ENCODE measurements at regions not wholly inside any gene's neighbourhood (a gene's known extent, or its start where the extent isn't known, plus 50 kb on each side); places are given as distances from the start of the nearest gene placed in this dataset.
"Not testable (repeated sequence)": the region's sequence is repeated elsewhere in the genome, so short reads cannot be mapped to it uniquely, and the experiment has no call there.

- H3K36me3 ChIP-seq (ENCODE audit: insufficient read depth, insufficient read length, low read length) = no peaks in the 10 kb centered on the region
- H3K9me3 ChIP-seq (ENCODE audit: insufficient read depth, low read length) = no peaks in the 10 kb centered on the region
- H3K4me3 ChIP-seq (ENCODE audit: insufficient read length, low read depth) = no peak overlapping the region
- DNase-seq (ENCODE audit: low read depth, low spot score) = no peak
- no peaks in the 10 kb centered on the region for H3K4me1 ChIP-seq (ENCODE audit: insufficient read depth, insufficient read length)
- H3K9ac ChIP-seq (ENCODE audit: insufficient read length, low read depth) = no peak overlapping the region
- H3K27me3 ChIP-seq (ENCODE audit: insufficient read depth, insufficient read length) = no peaks in the 10 kb centered on the region
- no peak for TF ChIP-seq YY1 (IDR thresholded peaks at IDR 0.05; ENCODE audit: insufficient read depth, insufficient read length)
- no peak for TF ChIP-seq SUZ12 (IDR thresholded peaks at IDR 0.05; ENCODE audit: extremely low read depth, insufficient read depth, insufficient read length)
- no peak for TF ChIP-seq ZNF274 (IDR thresholded peaks at IDR 0.05; ENCODE audit: low read depth, low read length)
Observed at GRCh38 chr3:104916971-104917370, 449.7 kb upstream of the ALCAM start.

GRCh38 chr3:104920512-104920911, 446.2 kb upstream of the ALCAM start:
- Histone ChIP-seq H3K27me3 (ENCODE audit: insufficient read depth, insufficient read length) (no peaks in the 10 kb centered on the region), H3K4me1 (ENCODE audit: insufficient read depth, insufficient read length) (no peaks in the 10 kb centered on the region), H3K36me3 (ENCODE audit: insufficient read depth, insufficient read length, low read length) (no peaks in the 10 kb centered on the region), H3K9ac (ENCODE audit: insufficient read length, low read depth) (no peak overlapping the region), H3K9me3 (ENCODE audit: insufficient read depth, low read length) (no peaks in the 10 kb centered on the region), H3K4me3 (ENCODE audit: insufficient read length, low read depth) (no peak overlapping the region)
- TF ChIP-seq SUZ12 (IDR thresholded peaks at IDR 0.05; ENCODE audit: extremely low read depth, insufficient read depth, insufficient read length) (no peak), ZNF274 (IDR thresholded peaks at IDR 0.05; ENCODE audit: low read depth, low read length) (no peak), YY1 (IDR thresholded peaks at IDR 0.05; ENCODE audit: insufficient read depth, insufficient read length) (no peak)
- DNase-seq (ENCODE audit: low read depth, low spot score) = no peak

GRCh38 chr3:104933972-104934371, 432.7 kb upstream of the ALCAM start:
- Histone ChIP-seq H3K4me3 (ENCODE audit: insufficient read length, low read depth) (no peak overlapping the region), H3K27me3 (ENCODE audit: insufficient read depth, insufficient read length) (no peaks in the 10 kb centered on the region), H3K9ac (ENCODE audit: insufficient read length, low read depth) (no peak overlapping the region), H3K4me1 (ENCODE audit: insufficient read depth, insufficient read length) (no peaks in the 10 kb centered on the region), H3K36me3 (ENCODE audit: insufficient read depth, insufficient read length, low read length) (no peaks in the 10 kb centered on the region), H3K9me3 (ENCODE audit: insufficient read depth, low read length) (no peaks in the 10 kb centered on the region)
- TF ChIP-seq ZNF274 (IDR thresholded peaks at IDR 0.05; ENCODE audit: low read depth, low read length) = no peak
- DNase-seq (ENCODE audit: low read depth, low spot score) = no peak

DNA sequence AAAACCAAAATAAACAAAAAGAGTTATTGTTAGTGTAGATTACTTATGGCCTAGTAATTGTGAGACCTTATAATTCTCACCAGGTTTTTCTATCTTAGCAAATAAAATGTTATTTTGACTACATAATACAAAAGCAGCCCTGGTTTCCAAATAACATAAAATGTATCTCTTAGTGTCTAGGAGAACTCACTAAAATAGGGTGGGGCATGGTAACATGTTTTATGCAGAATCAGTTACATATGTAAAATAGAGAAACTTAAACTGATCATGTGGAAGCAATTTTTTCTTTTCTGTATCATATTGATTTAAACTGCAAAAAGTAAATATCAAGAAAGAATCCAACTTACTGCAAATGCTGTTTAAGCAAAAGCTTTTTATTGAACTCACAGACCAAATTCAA, 431.1 kb upstream of the ALCAM start:
- no peaks in the 10 kb centered on the region for H3K36me3 ChIP-seq (ENCODE audit: insufficient read depth, insufficient read length, low read length)
- no peak for DNase-seq (ENCODE audit: low read depth, low spot score)
- no peaks in the 10 kb centered on the region for H3K9me3 ChIP-seq (ENCODE audit: insufficient read depth, low read length)
- no peak overlapping the region for H3K4me3 ChIP-seq (ENCODE audit: insufficient read length, low read depth)
- H3K4me1 ChIP-seq (ENCODE audit: insufficient read depth, insufficient read length) = no peaks in the 10 kb centered on the region
- no peak overlapping the region for H3K9ac ChIP-seq (ENCODE audit: insufficient read length, low read depth)
- TF ChIP-seq YY1 (IDR thresholded peaks at IDR 0.05; ENCODE audit: insufficient read depth, insufficient read length) (no peak), ZNF274 (IDR thresholded peaks at IDR 0.05; ENCODE audit: low read depth, low read length) (no peak), SUZ12 (IDR thresholded peaks at IDR 0.05; ENCODE audit: extremely low read depth, insufficient read depth, insufficient read length) (no peak)
- H3K27me3 ChIP-seq (ENCODE audit: insufficient read depth, insufficient read length) = no peaks in the 10 kb centered on the region

DNA sequence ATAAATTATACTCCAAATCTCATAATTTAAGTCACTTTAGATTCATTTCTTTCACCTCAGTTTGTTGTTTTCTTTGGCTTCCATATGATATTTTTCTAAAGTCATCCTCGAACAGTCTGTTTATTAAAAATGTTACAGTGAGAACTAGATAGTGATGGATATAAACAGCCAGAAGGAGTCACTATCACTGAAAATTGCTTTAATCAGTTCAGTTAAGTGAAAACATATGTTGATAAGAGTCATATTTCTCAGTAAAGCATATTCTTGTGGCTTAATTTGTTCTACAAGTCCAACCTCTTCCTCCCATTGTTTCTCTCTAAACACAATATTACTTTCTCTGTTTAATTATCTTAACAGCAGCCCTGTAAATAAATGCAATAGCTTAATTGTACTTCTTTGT, 427.5 kb upstream of the ALCAM start:
- H3K9ac ChIP-seq (ENCODE audit: insufficient read length, low read depth) = no peak overlapping the region
- no peak for TF ChIP-seq YY1 (IDR thresholded peaks at IDR 0.05; ENCODE audit: insufficient read depth, insufficient read length)
- TF ChIP-seq SUZ12 (IDR thresholded peaks at IDR 0.05; ENCODE audit: extremely low read depth, insufficient read depth, insufficient read length) = no peak
- no peak for TF ChIP-seq ZNF274 (IDR thresholded peaks at IDR 0.05; ENCODE audit: low read depth, low read length)
- DNase-seq (ENCODE audit: low read depth, low spot score) = no peak
- no peaks in the 10 kb centered on the region for H3K4me1 ChIP-seq (ENCODE audit: insufficient read depth, insufficient read length)
- no peaks in the 10 kb centered on the region for H3K27me3 ChIP-seq (ENCODE audit: insufficient read depth, insufficient read length)
- no peaks in the 10 kb centered on the region for H3K9me3 ChIP-seq (ENCODE audit: insufficient read depth, low read length)
- H3K4me3 ChIP-seq (ENCODE audit: insufficient read length, low read depth) = no peak overlapping the region
- no peaks in the 10 kb centered on the region for H3K36me3 ChIP-seq (ENCODE audit: insufficient read depth, insufficient read length, low read length)

- H3K9ac ChIP-seq (ENCODE audit: insufficient read length, low read depth) = no peak overlapping the region
- DNase-seq (ENCODE audit: low read depth, low spot score) = no peak
- H3K36me3 ChIP-seq (ENCODE audit: insufficient read depth, insufficient read length, low read length) = no peaks in the 10 kb centered on the region
- H3K27me3 ChIP-seq (ENCODE audit: insufficient read depth, insufficient read length) = no peaks in the 10 kb centered on the region
- TF ChIP-seq YY1 (IDR thresholded peaks at IDR 0.05; ENCODE audit: insufficient read depth, insufficient read length) = no peak
- no peak for TF ChIP-seq ZNF274 (IDR thresholded peaks at IDR 0.05; ENCODE audit: low read depth, low read length)
- TF ChIP-seq SUZ12 (IDR thresholded peaks at IDR 0.05; ENCODE audit: extremely low read depth, insufficient read depth, insufficient read length) = no peak
- H3K9me3 ChIP-seq (ENCODE audit: insufficient read depth, low read length) = no peaks in the 10 kb centered on the region
- no peaks in the 10 kb centered on the region for H3K4me1 ChIP-seq (ENCODE audit: insufficient read depth, insufficient read length)
- no peak overlapping the region for H3K4me3 ChIP-seq (ENCODE audit: insufficient read length, low read depth)
Observed at GRCh38 chr3:104941785-104942184, 424.9 kb upstream of the ALCAM start.

DNA sequence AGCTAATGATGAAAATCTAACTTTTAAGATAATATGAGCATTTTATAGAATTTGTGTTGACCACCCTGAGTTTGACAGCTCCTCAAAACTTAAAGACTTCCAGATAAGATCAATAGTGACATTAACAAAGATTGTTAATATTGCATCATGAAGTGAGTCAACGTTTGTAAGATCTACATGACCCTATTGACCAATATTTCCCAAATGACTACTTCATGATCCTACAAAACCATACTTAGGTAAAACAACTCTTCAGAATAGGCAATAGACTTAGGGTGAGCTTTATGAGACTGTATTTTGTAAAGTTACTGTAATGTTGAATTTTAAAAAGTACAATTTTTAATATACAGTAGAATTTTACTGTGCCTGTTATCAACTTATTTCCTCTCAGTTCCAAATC, 422.7 kb upstream of the ALCAM start:
- Histone ChIP-seq H3K36me3 (ENCODE audit: insufficient read depth, insufficient read length, low read length) (no peaks in the 10 kb centered on the region), H3K9ac (ENCODE audit: insufficient read length, low read depth) (no peak overlapping the region), H3K27me3 (ENCODE audit: insufficient read depth, insufficient read length) (no peaks in the 10 kb centered on the region), H3K4me3 (ENCODE audit: insufficient read length, low read depth) (no peak overlapping the region), H3K9me3 (ENCODE audit: insufficient read depth, low read length) (no peaks in the 10 kb centered on the region), H3K4me1 (ENCODE audit: insufficient read depth, insufficient read length) (no peaks in the 10 kb centered on the region)
- TF ChIP-seq SUZ12 (IDR thresholded peaks at IDR 0.05; ENCODE audit: extremely low read depth, insufficient read depth, insufficient read length) (no peak), ZNF274 (IDR thresholded peaks at IDR 0.05; ENCODE audit: low read depth, low read length) (no peak), YY1 (IDR thresholded peaks at IDR 0.05; ENCODE audit: insufficient read depth, insufficient read length) (no peak)
- no peak for DNase-seq (ENCODE audit: low read depth, low spot score)

DNA sequence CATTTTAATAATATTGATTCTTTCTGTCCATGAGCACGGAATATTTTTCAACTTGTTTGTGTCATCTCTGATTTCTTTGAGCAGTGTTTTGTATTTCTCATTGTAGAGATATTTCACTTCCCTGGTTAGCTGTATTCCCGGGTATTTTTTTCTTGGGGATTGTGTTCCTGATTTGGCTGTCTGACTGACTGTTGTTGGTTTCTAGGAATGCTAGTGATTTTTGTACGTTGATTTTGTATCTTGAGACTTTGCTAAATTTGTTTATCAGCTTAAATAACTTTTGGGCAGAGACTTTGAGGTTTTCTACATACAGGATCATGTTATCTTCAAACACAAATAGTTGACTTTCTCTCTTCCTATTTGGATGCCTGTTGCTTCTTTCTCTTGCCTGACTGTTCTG, 418.8 kb upstream of the ALCAM start:
- no peaks in the 10 kb centered on the region for H3K4me1 ChIP-seq (ENCODE audit: insufficient read depth, insufficient read length)

DNA sequence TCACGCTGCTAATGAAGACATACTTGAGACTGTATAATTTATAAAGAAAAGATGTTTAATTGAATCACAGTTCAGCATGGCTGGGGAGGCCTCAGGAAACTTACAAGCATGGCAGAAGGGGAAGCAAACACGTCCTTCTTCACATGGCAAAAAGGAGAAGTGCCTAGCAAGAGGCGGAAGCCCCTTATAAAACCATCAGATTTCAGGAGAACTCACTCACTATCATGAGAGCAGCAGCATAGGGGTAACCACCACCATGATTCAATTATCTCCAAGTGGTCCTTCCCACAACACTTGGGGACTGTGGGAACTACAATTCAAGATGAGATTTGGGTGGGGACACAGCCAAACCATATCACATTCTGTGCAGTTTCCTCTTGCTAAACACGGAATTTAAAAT, 416.9 kb upstream of the ALCAM start:
- not testable (repeated sequence) for H3K9ac ChIP-seq (ENCODE audit: insufficient read length, low read depth); DNase-seq (ENCODE audit: low read depth, low spot score); H3K9me3 ChIP-seq (ENCODE audit: insufficient read depth, low read length); H3K36me3 ChIP-seq (ENCODE audit: insufficient read depth, insufficient read length, low read length); H3K4me1 ChIP-seq (ENCODE audit: insufficient read depth, insufficient read length); H3K4me3 ChIP-seq (ENCODE audit: insufficient read length, low read depth); H3K27me3 ChIP-seq (ENCODE audit: insufficient read depth, insufficient read length)

More for the DNA sequence above, 418.8 kb upstream of the ALCAM start:
- no peak overlapping the region for H3K9ac ChIP-seq (ENCODE audit: insufficient read length, low read depth)
- H3K4me3 ChIP-seq (ENCODE audit: insufficient read length, low read depth) = no peak overlapping the region
- DNase-seq (ENCODE audit: low read depth, low spot score) = no peak
- H3K9me3 ChIP-seq (ENCODE audit: insufficient read depth, low read length) = no peaks in the 10 kb centered on the region; the same call in 1 of the 2 replicates
- TF ChIP-seq YY1 (IDR thresholded peaks at IDR 0.05; ENCODE audit: insufficient read depth, insufficient read length) (no peak), SUZ12 (IDR thresholded peaks at IDR 0.05; ENCODE audit: extremely low read depth, insufficient read depth, insufficient read length) (no peak), ZNF274 (IDR thresholded peaks at IDR 0.05; ENCODE audit: low read depth, low read length) (no peak)
- H3K36me3 ChIP-seq (ENCODE audit: insufficient read depth, insufficient read length, low read length) = no peaks in the 10 kb centered on the region
- no peaks in the 10 kb centered on the region for H3K27me3 ChIP-seq (ENCODE audit: insufficient read depth, insufficient read length)
